Neural cell (in vitro differentiated cells): ENCODE measurements at regions not wholly inside any gene's neighbourhood (a gene's known extent, or its start where the extent isn't known, plus 50 kb on each side); places are given as distances from the start of the nearest gene placed in this dataset.

Experiments used
- CTCF ChIP-seq: fragments of 450-650 bp; IDR thresholded peaks from 2 replicates; pipeline ENCODE4 v1.5.1; 2014; ENCODE audit warnings: antibody characterized with exemption, mild to moderate bottlenecking, moderate library complexity; ENCODE audit not compliant: poor library complexity, severe bottlenecking
- EP300 ChIP-seq: fragments of 450-650 bp; conservative IDR thresholded peaks from 2 replicates; pipeline ENCODE4 v1.6.1; 2014; ENCODE audit warnings: antibody characterized with exemption, mild to moderate bottlenecking, moderate library complexity; ENCODE audit not compliant: poor library complexity, severe bottlenecking
- EZH2 ChIP-seq: fragments of 200-600, 300-800 bp; shearing (Covaris generic), sonication (generic); IDR thresholded peaks from 2 replicates; pipeline ENCODE4 v1.6.1; 2014; ENCODE audit warnings: antibody characterized with exemption, low read length, borderline replicate concordance, mild to moderate bottlenecking; ENCODE audit not compliant: insufficient read depth, poor library complexity, severe bottlenecking
- MXI1 ChIP-seq: fragments of 450-650 bp; conservative IDR thresholded peaks from 2 replicates; pipeline ENCODE4 v1.6.1; 2014; ENCODE audit warnings: antibody characterized with exemption, mild to moderate bottlenecking; ENCODE audit not compliant: poor library complexity, severe bottlenecking
- POLR2AphosphoS5 ChIP-seq: IDR thresholded peaks from 2 replicates; pipeline ENCODE4 v1.6.1; 2012
- RAD21 ChIP-seq: fragments of 450-650 bp; conservative IDR thresholded peaks from 2 replicates; pipeline ENCODE4 v1.6.1; 2014; ENCODE audit warnings: antibody characterized with exemption, mild to moderate bottlenecking, moderate library complexity
- SMC3 ChIP-seq: fragments of 450-650 bp; conservative IDR thresholded peaks from 2 replicates; pipeline ENCODE4 v1.6.1; 2014; ENCODE audit warnings: antibody characterized with exemption, mild to moderate bottlenecking, moderate library complexity; ENCODE audit not compliant: poor library complexity
- TF ChIP-seq, protein P1 (sequence below): IDR thresholded peaks from 2 replicates; pipeline ENCODE4 v1.6.1; 2012; ENCODE audit warnings: borderline replicate concordance

- TF ChIP-seq CTCF (no peak), EZH2 (no peak), SMC3 (no peak), RAD21 (no peak), POLR2AphosphoS5 (no peak), MXI1 (no peak), EP300 (no peak)
- TF ChIP-seq, protein P1, sequence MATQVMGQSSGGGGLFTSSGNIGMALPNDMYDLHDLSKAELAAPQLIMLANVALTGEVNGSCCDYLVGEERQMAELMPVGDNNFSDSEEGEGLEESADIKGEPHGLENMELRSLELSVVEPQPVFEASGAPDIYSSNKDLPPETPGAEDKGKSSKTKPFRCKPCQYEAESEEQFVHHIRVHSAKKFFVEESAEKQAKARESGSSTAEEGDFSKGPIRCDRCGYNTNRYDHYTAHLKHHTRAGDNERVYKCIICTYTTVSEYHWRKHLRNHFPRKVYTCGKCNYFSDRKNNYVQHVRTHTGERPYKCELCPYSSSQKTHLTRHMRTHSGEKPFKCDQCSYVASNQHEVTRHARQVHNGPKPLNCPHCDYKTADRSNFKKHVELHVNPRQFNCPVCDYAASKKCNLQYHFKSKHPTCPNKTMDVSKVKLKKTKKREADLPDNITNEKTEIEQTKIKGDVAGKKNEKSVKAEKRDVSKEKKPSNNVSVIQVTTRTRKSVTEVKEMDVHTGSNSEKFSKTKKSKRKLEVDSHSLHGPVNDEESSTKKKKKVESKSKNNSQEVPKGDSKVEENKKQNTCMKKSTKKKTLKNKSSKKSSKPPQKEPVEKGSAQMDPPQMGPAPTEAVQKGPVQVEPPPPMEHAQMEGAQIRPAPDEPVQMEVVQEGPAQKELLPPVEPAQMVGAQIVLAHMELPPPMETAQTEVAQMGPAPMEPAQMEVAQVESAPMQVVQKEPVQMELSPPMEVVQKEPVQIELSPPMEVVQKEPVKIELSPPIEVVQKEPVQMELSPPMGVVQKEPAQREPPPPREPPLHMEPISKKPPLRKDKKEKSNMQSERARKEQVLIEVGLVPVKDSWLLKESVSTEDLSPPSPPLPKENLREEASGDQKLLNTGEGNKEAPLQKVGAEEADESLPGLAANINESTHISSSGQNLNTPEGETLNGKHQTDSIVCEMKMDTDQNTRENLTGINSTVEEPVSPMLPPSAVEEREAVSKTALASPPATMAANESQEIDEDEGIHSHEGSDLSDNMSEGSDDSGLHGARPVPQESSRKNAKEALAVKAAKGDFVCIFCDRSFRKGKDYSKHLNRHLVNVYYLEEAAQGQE: no peak
Measured at GRCh38 chr18:39872651-39873050, 2082.4 kb upstream of the PIK3C3 start.
